ENCODE measurements at regions not wholly inside any gene's neighbourhood (a gene's known extent, or its start where the extent isn't known, plus 50 kb on each side); places are given as distances from the start of the nearest gene placed in this dataset.

- no peak for TF ChIP-seq POLR2AphosphoS5 (IDR thresholded peaks at IDR 0.05; ENCODE audit: insufficient read depth in 1 of 2, low read depth in 1 of 2)
- TF ChIP-seq, protein P1, sequence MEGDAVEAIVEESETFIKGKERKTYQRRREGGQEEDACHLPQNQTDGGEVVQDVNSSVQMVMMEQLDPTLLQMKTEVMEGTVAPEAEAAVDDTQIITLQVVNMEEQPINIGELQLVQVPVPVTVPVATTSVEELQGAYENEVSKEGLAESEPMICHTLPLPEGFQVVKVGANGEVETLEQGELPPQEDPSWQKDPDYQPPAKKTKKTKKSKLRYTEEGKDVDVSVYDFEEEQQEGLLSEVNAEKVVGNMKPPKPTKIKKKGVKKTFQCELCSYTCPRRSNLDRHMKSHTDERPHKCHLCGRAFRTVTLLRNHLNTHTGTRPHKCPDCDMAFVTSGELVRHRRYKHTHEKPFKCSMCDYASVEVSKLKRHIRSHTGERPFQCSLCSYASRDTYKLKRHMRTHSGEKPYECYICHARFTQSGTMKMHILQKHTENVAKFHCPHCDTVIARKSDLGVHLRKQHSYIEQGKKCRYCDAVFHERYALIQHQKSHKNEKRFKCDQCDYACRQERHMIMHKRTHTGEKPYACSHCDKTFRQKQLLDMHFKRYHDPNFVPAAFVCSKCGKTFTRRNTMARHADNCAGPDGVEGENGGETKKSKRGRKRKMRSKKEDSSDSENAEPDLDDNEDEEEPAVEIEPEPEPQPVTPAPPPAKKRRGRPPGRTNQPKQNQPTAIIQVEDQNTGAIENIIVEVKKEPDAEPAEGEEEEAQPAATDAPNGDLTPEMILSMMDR (IDR thresholded peaks at IDR 0.05) = no peak
- TF ChIP-seq POLR2A (IDR thresholded peaks at IDR 0.05) = no peak
These were observed 636.3 kb downstream of the TRIB2 start for GRCh38 chr2:13353083-13353482.

All from vagina (tissue), 2 donors.